ENCODE measurements at regions not wholly inside any gene's neighbourhood (a gene's known extent, or its start where the extent isn't known, plus 50 kb on each side); places are given as distances from the start of the nearest gene placed in this dataset.

DNA sequence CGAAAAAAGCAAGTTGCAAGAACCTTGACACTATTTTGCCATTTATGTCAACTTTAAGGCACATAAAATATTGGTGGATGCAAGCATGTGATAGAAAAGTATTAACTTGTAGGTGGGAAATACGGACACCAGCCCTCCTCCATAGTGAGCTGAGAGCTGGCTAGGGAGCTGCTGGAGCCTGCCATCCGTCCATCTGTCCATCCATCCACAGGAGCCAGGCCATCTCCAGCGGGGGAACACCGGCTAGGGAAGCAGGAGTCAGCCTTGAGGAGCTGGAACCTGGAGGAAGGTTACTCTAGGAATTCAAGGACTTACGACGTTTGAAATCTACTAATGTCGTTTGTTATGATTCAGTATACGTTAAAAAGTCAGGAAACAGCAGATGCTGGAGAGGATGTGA, 120.7 kb upstream of the C14orf180 start:
- 78% methylated on average over 9 of the region's 9 CpGs for WGBS (ENCODE audit: low lambda C conversion rate, missing lambda C conversion rate)
- Histone ChIP-seq H3K79me2 (no peaks in the 10 kb centered on the region), H4K20me1 (ENCODE audit: insufficient read depth, poor library complexity, severe bottlenecking) (no peaks in the 10 kb centered on the region), H3K27ac (no peak overlapping the region), H3K9me2 (replicated peaks; ENCODE audit: insufficient read depth) (no peaks in the 10 kb centered on the region), H3K9me3 (ENCODE audit: low read depth) (no peaks in the 10 kb centered on the region), H3K4me2 (no peak overlapping the region), H3K4me1 (ENCODE audit: insufficient read depth) (peaks cover 7% of the 10 kb centered on the region), H2AFZ (no peak overlapping the region), H3K27me3 (peaks cover 81% of the 10 kb centered on the region), H3K36me3 (replicated peaks; ENCODE audit: insufficient read depth, low read depth) (no peaks in the 10 kb centered on the region), H3K4me3 (no peak overlapping the region)
- DNase-seq (ENCODE audit: low spot score) = no peak
- TF ChIP-seq EZH2phosphoT487 (IDR thresholded peaks at IDR 0.05; ENCODE audit: low read depth, severe bottlenecking, unreplicated experiment) (no peak), EZH2 (IDR thresholded peaks at IDR 0.05; ENCODE audit: borderline replicate concordance) (no peak)
- TF ChIP-seq, protein P1, sequence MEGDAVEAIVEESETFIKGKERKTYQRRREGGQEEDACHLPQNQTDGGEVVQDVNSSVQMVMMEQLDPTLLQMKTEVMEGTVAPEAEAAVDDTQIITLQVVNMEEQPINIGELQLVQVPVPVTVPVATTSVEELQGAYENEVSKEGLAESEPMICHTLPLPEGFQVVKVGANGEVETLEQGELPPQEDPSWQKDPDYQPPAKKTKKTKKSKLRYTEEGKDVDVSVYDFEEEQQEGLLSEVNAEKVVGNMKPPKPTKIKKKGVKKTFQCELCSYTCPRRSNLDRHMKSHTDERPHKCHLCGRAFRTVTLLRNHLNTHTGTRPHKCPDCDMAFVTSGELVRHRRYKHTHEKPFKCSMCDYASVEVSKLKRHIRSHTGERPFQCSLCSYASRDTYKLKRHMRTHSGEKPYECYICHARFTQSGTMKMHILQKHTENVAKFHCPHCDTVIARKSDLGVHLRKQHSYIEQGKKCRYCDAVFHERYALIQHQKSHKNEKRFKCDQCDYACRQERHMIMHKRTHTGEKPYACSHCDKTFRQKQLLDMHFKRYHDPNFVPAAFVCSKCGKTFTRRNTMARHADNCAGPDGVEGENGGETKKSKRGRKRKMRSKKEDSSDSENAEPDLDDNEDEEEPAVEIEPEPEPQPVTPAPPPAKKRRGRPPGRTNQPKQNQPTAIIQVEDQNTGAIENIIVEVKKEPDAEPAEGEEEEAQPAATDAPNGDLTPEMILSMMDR (IDR thresholded peaks at IDR 0.05; ENCODE audit: poor library complexity) = no peak

DNA sequence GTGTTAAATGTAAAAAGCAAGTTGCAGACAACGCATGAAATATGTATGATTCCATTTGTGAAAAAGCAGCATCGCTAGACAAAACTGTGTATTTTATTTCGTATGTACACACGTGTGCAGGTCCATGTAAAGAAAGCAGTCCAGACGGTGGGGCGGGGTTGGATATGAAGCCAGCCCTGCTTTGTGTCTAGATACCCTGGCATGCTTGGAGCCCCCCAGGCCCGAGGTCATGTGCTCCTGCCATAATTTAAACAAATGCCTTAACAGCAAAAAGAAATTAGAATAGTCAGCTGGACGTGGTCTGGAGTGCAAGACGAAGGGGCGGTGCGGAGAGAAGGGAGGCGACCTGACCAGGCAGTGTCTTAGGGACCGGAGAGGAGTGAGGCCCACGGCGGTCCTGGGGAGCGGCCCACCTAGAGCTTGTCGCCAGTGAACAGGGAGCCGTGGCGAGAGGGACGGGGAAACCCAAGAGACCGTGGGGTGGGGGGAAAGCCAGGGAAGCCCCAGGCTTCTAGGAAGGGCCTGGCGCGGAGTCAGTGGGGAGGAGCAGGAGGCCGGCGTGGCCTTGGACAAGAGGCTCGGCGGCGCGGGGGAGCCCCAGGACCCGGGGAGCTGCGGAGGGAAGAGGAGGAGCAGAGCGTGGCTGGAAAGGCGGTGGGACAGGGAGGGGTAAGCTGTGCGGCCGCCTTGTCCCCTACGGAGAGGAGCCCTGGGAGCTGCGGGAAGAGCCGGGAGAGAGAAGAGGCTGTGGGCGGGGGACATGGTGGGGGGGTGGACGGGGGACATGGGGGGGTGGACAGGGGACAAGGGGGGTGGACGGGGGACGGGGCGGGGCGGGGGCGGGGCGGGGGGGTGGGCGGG, 118.5 kb upstream of the C14orf180 start:
- no peaks in the 10 kb centered on the region for H3K36me3 ChIP-seq (replicated peaks; ENCODE audit: insufficient read depth, low read depth)
- H4K20me1 ChIP-seq (ENCODE audit: insufficient read depth, poor library complexity, severe bottlenecking) = no peaks in the 10 kb centered on the region
- TF ChIP-seq, protein P1 (IDR thresholded peaks at IDR 0.05; ENCODE audit: poor library complexity) = no peak
- peaks cover 7% of the 10 kb centered on the region for H3K4me1 ChIP-seq (ENCODE audit: insufficient read depth)
- H3K9me3 ChIP-seq (ENCODE audit: low read depth) = no peaks in the 10 kb centered on the region
- peaks cover 75% of the 10 kb centered on the region for H3K27me3 ChIP-seq
- DNase-seq (ENCODE audit: low spot score) = peak; percentile 34
- no peak overlapping the region for H3K27ac ChIP-seq
- H3K9me2 ChIP-seq (replicated peaks; ENCODE audit: insufficient read depth) = no peaks in the 10 kb centered on the region
- no peak overlapping the region for H3K4me3 ChIP-seq
- H2AFZ ChIP-seq = no peak overlapping the region
- 26% methylated on average over 34 of the region's 47 CpGs for WGBS (ENCODE audit: low lambda C conversion rate, missing lambda C conversion rate)
- peak overlapping the region; percentile 89 for H3K4me2 ChIP-seq
- H3K79me2 ChIP-seq = no peaks in the 10 kb centered on the region

DNA sequence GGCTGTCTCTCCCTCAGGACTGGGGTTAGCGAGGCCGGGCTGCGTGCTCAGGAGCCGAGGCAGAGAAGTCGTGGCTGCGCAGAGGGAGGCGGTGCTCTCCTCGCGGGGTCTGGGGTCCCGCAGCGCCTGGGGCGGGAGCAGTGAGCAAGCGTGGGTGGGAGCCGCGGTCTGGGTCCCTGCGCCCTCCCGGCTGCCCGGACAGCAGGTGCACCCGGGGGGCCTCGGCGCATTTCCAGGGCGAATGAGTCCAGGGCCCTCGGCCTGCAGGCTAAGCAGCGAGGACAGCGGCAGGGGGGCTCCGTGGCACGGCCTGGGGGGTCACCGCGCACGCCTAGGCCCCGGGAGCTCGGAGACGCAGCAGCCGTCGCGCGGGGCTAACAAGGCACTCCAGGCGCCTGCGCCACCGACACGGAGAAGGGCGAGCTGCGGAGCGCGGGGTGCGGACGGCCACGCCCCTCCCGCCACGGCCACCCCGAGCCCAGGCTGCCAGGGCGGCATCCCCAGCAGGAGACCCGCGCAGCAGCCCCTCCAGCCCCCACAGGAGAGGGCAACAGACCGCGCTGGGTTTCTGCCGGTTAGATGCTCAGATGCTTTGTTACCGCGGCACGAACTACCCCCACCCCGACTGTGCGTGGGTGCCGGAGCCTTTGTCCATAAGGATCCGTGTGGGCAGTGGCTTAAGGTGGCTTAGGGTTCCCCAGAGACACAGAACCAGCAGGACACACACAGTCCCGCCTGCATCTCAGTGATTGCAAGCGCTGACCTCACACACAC, 117.7 kb upstream of the C14orf180 start:
- H4K20me1 ChIP-seq (ENCODE audit: insufficient read depth, poor library complexity, severe bottlenecking) = no peaks in the 10 kb centered on the region
- H3K79me2 ChIP-seq = no peaks in the 10 kb centered on the region
- H3K36me3 ChIP-seq (replicated peaks; ENCODE audit: insufficient read depth, low read depth) = no peaks in the 10 kb centered on the region
- DNase-seq (ENCODE audit: low spot score) = no peak
- no peak overlapping the region for H3K27ac ChIP-seq
- peaks cover 68% of the 10 kb centered on the region for H3K27me3 ChIP-seq
- H3K4me2 ChIP-seq = peak overlapping the region; percentile 89
- no peak overlapping the region for H2AFZ ChIP-seq
- H3K4me3 ChIP-seq = no peak overlapping the region
- H3K9me2 ChIP-seq (replicated peaks; ENCODE audit: insufficient read depth) = no peaks in the 10 kb centered on the region
- peaks cover 7% of the 10 kb centered on the region for H3K4me1 ChIP-seq (ENCODE audit: insufficient read depth)
- 4% methylated on average over 29 of the region's 66 CpGs for WGBS (ENCODE audit: low lambda C conversion rate, missing lambda C conversion rate)
- TF ChIP-seq, protein P1 (IDR thresholded peaks at IDR 0.05; ENCODE audit: poor library complexity) = no peak
- no peak for TF ChIP-seq EZH2phosphoT487 (IDR thresholded peaks at IDR 0.05; ENCODE audit: low read depth, severe bottlenecking, unreplicated experiment)
- peak; percentile 40 for TF ChIP-seq EZH2 (IDR thresholded peaks at IDR 0.05; ENCODE audit: borderline replicate concordance)
- H3K9me3 ChIP-seq (ENCODE audit: low read depth) = no peaks in the 10 kb centered on the region
